GM18502 (cell line): ENCODE measurements at regions not wholly inside any gene's neighbourhood (a gene's known extent, or its start where the extent isn't known, plus 50 kb on each side); places are given as distances from the start of the nearest gene placed in this dataset.

ENCODE experiments used
- ATAC-seq: cut with Tn5 transposase; IDR thresholded peaks from one replicate; pipeline ENCODE4 v1.9.1; 2021; ENCODE audit warnings: mild to moderate bottlenecking; ENCODE audit not compliant: unreplicated experiment, poor library complexity

DNA sequence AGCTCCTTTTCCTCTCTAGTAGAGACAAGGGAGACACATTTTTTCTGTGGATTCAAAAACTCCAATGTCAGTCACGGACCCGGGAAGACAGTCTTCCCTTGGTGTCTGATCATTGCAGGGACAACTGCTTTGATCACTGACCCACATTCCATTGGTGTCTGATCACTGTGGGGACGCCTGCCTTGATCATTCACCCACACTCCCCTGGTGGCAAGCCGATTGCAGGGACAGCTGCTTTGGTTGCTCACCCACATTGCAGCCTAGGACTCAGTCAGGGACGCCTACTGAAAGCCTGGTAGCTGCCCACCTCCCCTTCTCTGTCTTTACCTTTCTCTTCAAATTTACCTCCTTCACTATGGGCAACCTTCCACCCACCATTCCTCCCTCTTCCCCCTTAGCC, 206.6 kb upstream of the DUSP10 start:
- ATAC-seq, result no peak

DNA sequence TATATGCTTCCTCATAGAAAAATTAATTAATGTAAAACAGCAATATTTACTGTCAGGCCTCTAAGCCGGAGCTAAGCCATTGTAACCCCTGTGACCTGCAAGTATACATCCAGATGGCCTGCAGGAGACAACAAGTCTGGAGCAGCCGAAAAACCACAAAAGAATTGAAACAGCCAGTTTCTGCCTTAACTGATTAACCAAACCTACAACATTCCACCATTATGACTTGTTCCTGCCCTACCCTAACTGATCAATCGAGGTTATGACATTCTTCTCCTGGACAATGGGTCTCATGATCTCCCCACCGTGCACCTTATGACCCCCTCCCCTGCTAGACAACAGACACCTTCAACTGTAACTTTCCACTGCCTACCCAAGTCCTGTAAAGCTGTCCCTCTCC, 205.8 kb upstream of the DUSP10 start:
- ATAC-seq, result no peak

DNA sequence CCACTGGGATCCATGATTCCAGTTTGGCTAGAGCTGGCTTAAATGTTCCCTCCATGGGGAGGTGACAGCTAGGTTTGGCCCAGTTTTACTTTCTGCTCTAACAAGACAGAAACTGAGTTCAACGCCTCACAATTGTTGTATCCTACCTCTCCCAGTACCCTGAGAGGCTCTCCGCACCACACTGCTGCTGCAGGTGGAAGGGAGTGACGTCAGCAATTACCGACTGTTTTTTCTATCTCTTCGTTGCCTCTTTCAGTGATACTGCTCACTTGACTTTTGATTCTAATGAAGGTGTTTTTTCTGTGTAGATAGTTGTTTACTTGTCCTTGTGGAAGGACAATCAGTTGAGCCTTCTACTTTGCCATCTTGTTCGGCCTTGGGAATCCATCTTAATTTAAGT, 204.9 kb upstream of the DUSP10 start:
- no peak for ATAC-seq

DNA sequence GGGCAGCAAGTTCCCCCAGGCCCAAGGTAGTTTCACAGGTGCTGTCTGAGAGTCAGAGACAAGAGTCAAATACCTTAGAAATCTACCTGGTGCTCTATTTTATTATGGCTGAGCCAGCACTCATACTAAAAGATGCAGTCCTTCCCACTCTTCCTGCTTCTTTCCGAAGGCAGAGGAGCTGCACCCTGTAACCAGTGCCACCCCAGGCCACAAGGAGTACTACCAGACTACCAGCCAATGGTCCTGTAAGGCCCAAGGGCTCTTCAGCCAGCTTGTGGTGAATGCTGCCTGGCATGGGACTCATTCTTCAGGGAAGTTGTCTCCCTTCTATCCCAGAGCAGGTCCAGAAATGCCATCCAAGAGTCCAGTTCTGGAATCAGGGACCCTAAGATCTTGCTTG, 203.8 kb upstream of the DUSP10 start:
- ATAC-seq, result no peak

DNA sequence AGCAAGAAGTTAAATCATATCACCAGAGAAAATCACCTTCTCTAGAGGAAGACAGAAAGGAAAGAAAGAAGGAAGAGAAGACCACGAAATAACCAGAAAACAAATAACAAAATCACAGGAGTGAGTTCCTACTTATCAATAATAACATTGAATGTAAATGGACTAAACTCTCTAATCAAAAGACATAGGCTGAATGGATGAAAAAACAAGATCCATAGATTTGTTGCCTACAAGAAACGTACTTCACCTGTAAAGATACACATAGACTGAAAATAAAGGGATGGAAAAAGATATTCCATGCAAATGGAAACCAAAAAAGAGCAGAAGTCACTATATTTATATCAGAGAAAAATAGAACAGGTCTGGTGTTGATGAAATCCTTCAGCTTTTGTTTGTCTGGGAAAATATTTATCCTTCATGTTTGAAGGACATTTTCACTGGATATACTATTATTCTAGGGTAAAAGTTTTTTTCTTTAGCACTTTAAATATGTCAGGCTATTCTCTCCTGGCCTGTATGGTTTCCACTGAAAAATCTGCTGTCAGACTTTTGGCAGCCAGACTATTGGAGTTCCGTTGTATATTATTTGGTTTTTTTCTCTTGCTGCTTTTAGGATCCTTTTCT, 202.5 kb upstream of the DUSP10 start:
- ATAC-seq, result no peak

DNA sequence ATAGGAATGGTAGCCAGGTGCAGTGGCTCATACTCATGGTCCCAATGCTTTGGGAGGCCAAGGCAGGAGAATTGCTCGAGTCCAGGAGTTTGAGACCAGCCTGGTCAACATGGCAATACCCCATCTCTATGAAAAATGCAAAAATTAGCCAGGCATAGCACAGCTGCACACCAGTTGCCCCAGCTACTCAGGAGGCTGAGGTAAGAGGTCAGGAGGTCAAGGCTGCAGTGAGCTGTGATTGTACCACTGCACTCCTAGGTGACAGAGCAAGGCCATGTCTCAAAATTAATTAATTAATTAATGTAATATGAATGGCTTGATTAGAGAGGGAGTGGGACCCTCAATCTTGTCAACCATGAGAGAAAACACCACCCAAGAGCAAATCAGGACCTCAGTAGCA, 198.7 kb upstream of the DUSP10 start:
- ATAC-seq, result no peak

DNA sequence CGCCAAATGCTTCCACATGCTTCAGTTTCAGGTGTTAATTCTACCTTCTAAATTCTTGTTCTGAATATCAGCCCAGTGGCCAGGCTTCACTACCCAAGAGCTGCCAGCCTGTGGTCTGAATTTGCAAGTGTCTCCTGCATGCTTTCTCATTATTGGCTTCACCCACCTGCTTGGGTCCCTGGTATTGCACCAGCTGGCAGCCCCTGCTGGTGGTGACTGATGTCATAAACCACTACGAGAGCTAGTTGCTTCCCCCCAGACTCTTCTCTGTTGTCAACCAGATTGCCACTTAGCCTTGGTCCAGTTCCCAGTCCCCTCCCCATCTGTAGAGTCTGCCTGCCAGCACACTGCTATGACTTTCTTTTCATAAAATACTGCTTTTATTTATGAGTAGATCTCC, 197.7 kb upstream of the DUSP10 start:
- peak; percentile 89 for ATAC-seq

DNA sequence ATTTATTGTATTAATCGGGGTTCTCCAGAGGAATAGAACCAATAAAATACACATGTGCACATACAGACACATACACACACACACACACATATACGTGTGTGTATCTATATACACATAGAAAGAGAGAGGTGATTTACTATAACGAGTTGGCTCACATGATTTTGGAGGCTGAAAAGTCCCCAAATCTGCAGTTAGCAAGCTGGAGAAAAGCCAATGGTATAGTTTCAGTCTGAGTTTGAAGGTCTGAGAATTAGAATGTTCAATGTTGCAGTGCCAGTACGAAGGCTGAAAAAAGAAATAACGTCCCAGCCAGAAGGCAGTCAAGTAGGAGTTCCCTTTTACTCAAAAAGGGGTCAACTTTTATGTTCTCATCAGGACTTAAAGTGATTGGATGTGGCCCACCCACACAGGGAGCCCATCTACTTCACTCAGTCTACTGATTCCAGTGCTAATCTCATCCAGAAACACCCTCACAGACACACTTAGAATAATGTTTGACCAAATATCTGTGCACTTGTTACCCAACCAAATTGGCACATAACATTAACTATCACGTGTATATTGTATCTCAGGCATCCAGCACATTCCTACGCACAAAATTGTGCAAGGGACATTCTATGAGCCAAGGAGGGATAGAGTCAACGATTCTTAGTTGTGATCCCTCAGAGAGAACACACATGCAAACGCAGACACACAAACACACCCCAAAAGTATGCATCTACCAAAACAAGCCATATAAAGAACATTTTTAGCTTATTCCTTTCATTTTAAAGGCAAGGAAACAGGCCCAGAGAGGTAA, 195.5 kb upstream of the DUSP10 start:
- peak; percentile 50 for ATAC-seq

DNA sequence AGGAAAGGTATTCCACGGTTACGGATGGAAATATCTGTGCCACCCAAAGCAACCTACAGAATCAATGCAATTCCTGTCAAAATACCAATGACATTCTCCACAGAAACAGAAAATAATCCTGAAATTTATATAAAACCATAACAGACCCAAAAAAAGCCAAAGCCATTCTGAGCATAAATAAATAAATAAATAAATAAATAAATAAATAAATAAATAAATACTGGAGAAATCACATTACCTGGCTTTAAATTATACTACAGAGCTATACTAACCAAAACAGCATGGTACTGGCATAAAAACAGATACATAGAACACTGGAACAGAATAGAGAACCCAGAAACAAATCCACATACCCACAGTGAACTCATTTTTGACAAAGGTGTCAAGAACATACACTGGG, 191.9 kb upstream of the DUSP10 start:
- no peak for ATAC-seq

DNA sequence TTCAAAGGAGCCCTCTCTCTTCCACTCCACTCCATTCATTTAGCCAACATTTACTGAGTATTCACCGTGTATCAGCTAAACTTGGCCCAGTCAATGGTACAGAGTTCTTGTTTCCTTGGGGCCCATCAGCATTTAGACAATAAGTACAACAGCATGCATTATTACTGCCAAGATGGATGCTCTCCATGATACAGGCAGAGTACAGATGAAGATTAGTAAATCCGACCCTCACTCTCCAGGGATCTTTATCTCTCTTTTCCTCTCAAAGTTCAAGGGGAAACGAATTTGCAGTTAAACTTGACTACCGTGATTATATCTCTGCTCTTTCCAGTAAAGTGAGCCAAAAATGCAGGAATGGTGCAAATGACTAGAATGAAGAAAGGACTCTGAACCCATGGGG, 184.6 kb upstream of the DUSP10 start:
- ATAC-seq, result no peak

DNA sequence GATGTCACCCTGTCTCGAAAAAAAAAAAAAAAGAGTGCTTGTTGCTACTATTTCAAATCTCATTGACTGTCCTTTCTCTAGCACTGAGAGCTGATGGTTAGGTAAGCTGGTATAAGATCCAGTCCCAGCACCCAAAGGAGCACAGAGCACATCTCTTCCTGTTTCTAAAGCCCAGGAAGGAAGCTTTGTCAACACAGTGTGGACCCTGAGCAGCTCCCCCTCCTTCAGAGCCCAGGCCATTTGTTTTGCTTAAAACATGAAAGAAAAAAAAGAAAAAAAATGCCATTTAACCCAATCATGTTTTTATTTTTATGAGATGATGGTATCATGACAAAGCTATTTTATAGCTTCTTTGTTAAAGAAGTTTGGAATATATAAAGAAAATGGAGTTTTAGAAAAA, 184.1 kb upstream of the DUSP10 start:
- no peak for ATAC-seq

DNA sequence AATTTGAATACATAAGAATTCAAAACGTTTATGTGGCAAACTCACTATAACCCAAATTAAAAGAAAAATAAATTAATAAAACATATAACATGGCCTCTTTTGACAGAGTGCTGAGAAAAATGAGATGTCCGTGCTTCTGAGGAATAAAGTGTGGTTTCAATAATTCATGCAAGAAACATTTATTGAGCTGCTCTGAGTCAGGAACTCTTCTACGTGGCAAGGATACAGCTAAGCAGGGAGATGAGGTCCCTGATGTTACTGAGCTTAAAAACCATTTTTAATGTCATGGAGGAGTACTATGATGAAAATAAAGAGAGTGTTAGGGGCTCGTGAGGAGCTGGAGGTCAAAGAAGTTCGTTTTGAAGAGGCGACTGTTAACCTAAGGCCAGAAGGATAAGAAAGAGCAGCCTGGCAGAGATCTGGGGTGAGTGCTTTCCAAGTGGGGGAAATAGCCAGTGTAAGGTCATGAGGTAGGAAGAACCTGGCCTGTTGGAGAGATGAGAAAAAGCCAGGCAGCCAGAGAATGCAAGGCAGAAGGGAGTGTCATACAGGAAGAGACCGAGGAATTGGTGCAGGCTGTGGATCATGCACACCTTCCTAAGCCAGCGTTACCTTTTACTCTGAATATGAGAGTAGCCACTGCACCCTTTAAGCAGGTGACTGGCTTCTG, 182.2 kb upstream of the DUSP10 start:
- ATAC-seq, result no peak

DNA sequence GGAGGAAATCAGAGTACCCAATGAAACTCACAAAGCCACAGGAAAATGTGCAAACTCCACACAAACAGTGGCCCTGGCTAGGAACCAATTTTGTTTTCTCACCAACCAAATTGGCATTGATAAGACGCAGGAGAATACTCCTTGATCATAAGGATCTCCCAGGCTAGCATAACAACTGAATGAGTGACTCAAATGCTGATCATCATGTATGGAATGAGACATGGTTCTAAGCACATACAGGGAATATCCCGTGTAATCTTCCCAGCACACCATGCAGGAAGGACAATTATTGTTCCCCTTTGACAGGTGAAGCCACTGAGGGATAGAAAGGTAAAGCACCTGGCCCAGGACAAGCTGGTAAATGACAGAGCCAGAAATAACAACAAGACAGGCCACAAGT, 180.0 kb upstream of the DUSP10 start:
- no peak for ATAC-seq

DNA sequence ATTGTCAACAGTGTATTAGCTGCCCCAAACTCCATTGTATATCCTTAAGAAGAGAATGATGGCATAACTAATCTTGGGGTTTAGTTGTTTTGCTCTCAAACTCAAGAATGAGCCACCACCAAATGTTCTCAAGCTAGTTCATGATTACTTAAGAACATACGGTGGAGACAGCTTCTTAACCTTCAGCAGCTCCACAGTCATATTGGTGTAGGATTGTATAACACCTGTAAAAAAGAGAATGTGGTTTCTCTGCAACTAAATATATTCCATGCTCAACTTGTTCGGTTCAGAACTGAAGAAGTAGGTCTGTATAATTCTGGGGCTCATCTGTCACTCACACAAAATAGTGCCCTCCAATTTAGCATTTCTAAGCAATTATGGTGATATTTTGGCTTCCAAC, 177.9 kb upstream of the DUSP10 start:
- ATAC-seq, result no peak

DNA sequence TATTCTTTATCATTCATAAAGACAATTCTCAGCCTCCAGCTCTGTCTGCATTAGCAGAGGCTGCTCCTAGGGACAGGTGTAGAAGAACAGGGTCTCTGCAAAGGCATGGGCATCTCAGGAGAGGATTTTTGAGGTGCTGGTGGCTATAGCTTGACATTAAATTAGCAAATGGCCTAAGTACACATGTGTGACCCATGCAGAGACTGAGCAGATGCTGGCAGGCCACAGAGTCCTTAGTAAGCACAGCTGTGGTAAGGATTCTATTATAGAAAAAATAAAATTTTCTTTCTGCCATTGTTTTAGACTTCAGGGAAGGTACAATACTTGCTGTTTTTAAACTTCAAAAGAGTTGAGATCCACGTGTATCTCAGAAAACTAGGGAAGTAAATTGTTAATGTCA, 177.5 kb upstream of the DUSP10 start:
- ATAC-seq, result no peak

DNA sequence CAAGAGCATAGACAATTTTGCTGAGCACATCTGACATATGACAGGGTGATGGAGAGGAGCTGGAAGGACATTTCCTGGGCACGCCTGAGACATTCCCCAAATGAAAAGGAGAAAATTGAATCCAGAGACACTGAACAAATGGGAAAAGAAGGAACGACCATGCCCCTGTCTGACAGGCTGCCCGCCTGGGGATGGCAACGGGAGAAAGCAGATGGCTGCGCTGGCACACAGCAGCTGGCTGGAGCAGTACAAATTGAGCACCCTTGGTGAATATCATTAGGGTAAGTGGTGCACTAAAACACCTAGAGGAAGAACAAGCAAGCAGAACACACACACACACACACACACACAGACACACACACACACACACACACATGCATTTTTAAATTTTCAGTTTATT, 174.3 kb upstream of the DUSP10 start:
- ATAC-seq, result no peak

DNA sequence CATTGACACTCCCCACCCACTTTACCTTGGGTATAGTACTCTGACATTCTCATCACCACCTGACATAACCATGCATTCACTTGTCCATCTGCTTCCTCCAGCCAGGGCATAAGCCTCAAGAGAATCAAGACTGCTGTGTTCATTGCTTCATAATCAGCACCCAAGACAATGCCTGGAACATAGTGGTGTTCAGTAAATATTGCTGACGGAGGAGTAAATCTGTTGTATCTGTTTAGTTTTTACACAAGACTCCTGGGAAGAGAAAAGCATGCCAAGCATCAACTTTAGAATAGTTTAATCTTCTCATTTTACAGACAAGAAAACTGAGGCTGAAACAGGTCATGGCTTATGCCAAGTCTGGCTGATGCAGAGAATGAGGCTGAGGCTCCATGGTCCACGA, 173.9 kb upstream of the DUSP10 start:
- no peak for ATAC-seq

DNA sequence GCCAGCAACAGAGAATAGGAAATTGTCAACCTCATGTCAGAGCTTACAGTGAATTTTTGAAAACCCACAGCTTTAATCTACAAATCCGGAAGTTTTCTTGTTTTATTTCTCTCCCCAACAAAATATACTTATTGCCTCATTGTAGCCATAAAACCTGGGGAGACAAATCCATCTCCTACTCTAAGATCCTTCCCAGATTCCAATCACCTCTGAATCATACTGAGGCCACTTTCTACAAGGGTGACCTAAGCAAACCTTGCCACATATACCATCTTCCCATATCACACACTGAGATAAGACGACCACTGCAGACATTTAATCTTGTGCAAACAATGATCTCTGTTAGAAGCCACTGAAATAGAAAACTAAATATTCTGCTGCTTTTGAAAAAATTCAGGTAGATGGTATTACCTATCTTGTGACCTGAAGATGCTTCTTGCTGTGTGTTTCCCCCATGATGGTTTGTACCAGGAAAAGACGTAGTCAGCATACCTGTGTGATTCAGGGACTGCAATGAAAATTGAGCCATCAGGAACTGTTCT, 171.5 kb upstream of the DUSP10 start:
- no peak for ATAC-seq

DNA sequence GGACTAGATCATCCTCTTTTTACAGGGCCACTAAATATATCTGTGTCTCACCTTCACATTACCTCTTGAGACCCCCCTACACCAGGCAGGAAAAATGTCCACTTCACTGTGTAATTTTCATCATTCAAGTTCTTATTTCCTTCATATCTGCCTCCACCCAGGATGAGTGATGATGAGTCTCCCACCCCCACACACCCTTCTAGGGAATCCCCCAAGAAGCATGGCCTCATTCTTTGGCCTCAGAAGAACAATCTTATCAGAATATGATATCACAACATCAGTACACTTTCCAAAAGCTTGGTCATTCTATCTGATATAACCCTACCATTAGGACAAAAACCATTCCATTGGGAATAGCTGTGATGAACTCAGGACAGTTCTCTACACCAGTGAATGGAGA, 170.3 kb upstream of the DUSP10 start:
- ATAC-seq, result no peak

DNA sequence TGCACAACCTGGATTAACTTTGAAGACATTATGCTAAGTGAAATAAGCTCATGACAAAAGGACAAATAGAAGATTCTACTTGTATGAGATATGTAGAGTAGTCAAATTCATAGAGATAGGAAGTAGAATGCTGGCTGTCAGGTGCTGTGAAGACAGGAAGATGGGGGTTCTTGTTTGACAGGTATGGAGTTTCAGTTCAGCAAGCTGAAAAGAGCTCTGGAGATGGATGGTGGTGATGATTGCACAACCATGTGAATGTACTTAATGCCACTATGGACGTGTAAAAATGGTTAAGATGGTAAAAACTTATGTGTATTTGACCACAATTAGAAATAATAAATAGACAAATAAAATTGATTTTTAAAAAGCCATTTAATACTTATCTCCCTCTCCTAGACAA, 169.8 kb upstream of the DUSP10 start:
- ATAC-seq, result no peak

DNA sequence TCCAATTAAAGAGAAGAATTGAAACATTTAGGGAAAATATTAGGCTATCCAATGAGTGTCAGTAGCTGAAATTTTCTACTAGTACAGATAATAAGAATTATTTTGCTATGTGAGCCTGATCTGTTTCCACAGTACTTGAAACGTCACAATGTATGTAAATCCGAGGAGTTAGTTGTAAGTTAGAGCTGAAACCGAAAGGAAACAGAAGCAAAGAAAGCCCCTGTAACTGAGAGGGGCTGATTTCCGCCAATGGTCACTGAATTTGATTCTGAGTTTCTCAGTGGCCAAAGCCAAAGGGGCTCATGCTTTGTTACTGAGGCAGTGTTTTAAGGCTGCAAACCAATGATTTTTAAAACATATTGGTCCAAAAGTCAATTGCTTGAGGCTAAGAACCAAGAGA, 168.3 kb upstream of the DUSP10 start:
- no peak for ATAC-seq
